Mesodermal cell (in vitro differentiated cells): ENCODE measurements at regions not wholly inside any gene's neighbourhood (a gene's known extent, or its start where the extent isn't known, plus 50 kb on each side); places are given as distances from the start of the nearest gene placed in this dataset.

Source experiments
- H3K27ac ChIP-seq: 2 replicates; pipeline ENCODE4 v1.7.0; 2013; ENCODE audit warnings: mild to moderate bottlenecking, low read depth, low read length, moderate library complexity; ENCODE audit not compliant: severe bottlenecking
- H3K36me3 ChIP-seq: 2 replicates; pipeline ENCODE4 v1.7.1; 2013; ENCODE audit warnings: mild to moderate bottlenecking, low read length, moderate library complexity; ENCODE audit not compliant: control insufficient read depth, insufficient read depth
- H3K4me1 ChIP-seq: one replicate; pipeline ENCODE4 v1.7.1; 2013; ENCODE audit warnings: mild to moderate bottlenecking, low read length; ENCODE audit not compliant: insufficient read depth, control insufficient read depth, poor library complexity, severe bottlenecking
- H3K4me3 ChIP-seq: 2 replicates; pipeline ENCODE4 v1.7.0; 2013; ENCODE audit warnings: low read length, control low read depth, mild to moderate bottlenecking; ENCODE audit not compliant: insufficient read depth, poor library complexity, severe bottlenecking; ENCODE audit errors: extremely low read depth
- H3K9me3 ChIP-seq: 2 replicates; pipeline ENCODE4 v1.7.1; 2013; ENCODE audit warnings: mild to moderate bottlenecking, low read length, moderate library complexity; ENCODE audit not compliant: control insufficient read depth
- WGBS, 2 experiments: methylation state at CpG; one replicate each; pipeline ENCODE4 v1.1.5; 2013; ENCODE audit warnings: missing lambda C conversion rate in 2 of 2; ENCODE audit not compliant: insufficient coverage in 2 of 2; 5-methylcytosine and 5-hydroxymethylcytosine counted together

GRCh38 chr6:80469977-80470376 is 363.5 kb downstream of the BCKDHB start:
- WGBS, 2 experiments, result 77 to 100% methylated on average over 2 of the region's 2 CpGs
- no peak overlapping the region for H3K4me3 ChIP-seq
- H3K9me3 ChIP-seq, result no peaks in the 10 kb centered on the region
- H3K27ac ChIP-seq, result no peak overlapping the region
- H3K36me3 ChIP-seq, result no peaks in the 10 kb centered on the region
- H3K4me1 ChIP-seq, result no peaks in the 10 kb centered on the region

GRCh38 chr6:80468398-80468797 is 361.9 kb downstream of the BCKDHB start:
- Histone ChIP-seq H3K4me3 (no peak overlapping the region), H3K9me3 (no peaks in the 10 kb centered on the region), H3K27ac (no peak overlapping the region), H3K36me3 (no peaks in the 10 kb centered on the region), H3K4me1 (no peaks in the 10 kb centered on the region)
- WGBS, 2 experiments, result no CpG with 5 or more reads among the region's 2 CpGs

- no peaks in the 10 kb centered on the region for H3K9me3 ChIP-seq
- 85 to 100% methylated on average over 1 to 2 of the region's 2 CpGs for WGBS, 2 experiments
- no peaks in the 10 kb centered on the region for H3K4me1 ChIP-seq
- H3K36me3 ChIP-seq, result no peaks in the 10 kb centered on the region
- H3K27ac ChIP-seq, result no peak overlapping the region
- H3K4me3 ChIP-seq, result no peak overlapping the region
Measured at GRCh38 chr6:80467408-80467807, 360.9 kb downstream of the BCKDHB start.

- Histone ChIP-seq H3K36me3 (no peaks in the 10 kb centered on the region), H3K4me1 (no peaks in the 10 kb centered on the region), H3K9me3 (no peaks in the 10 kb centered on the region), H3K4me3 (no peak overlapping the region), H3K27ac (no peak overlapping the region)
- WGBS, 2 experiments, result 100% methylated on average over 1 of the region's 2 CpGs
Measured at GRCh38 chr6:80466981-80467380, 360.5 kb downstream of the BCKDHB start.

GRCh38 chr6:80465513-80465912 is 359.0 kb downstream of the BCKDHB start:
- Histone ChIP-seq H3K4me3 (no peak overlapping the region), H3K9me3 (no peaks in the 10 kb centered on the region), H3K27ac (no peak overlapping the region), H3K36me3 (no peaks in the 10 kb centered on the region), H3K4me1 (no peaks in the 10 kb centered on the region)
- WGBS, 2 experiments, result 80% methylated on average over 1 of the region's 2 CpGs; no CpG with 5 or more reads in 1 of the 2 experiments

- Histone ChIP-seq H3K4me1 (no peaks in the 10 kb centered on the region), H3K27ac (no peak overlapping the region), H3K9me3 (no peaks in the 10 kb centered on the region), H3K4me3 (no peak overlapping the region), H3K36me3 (no peaks in the 10 kb centered on the region)
Measured at GRCh38 chr6:80464901-80465300, 358.4 kb downstream of the BCKDHB start.

- Histone ChIP-seq H3K4me1 (no peaks in the 10 kb centered on the region), H3K9me3 (no peaks in the 10 kb centered on the region), H3K4me3 (no peak overlapping the region), H3K27ac (no peak overlapping the region), H3K36me3 (no peaks in the 10 kb centered on the region)
Measured at GRCh38 chr6:80463197-80463596, 356.7 kb downstream of the BCKDHB start.

GRCh38 chr6:80460257-80460865 is 353.9 kb downstream of the BCKDHB start:
- no CpG with 5 or more reads among the region's 1 CpG for WGBS, 2 experiments
- no peaks in the 10 kb centered on the region for H3K4me1 ChIP-seq
- H3K27ac ChIP-seq, result no peak overlapping the region
- no peaks in the 10 kb centered on the region for H3K9me3 ChIP-seq
- H3K4me3 ChIP-seq, result no peak overlapping the region
- H3K36me3 ChIP-seq, result no peaks in the 10 kb centered on the region

- H3K4me3 ChIP-seq, result no peak overlapping the region
- no peaks in the 10 kb centered on the region for H3K9me3 ChIP-seq
- no peaks in the 10 kb centered on the region for H3K4me1 ChIP-seq
- H3K27ac ChIP-seq, result no peak overlapping the region
- WGBS, 2 experiments, result 87 to 89% methylated on average over 3 of the region's 3 CpGs
- H3K36me3 ChIP-seq, result no peaks in the 10 kb centered on the region
Measured at GRCh38 chr6:80457439-80457933, 351.0 kb downstream of the BCKDHB start.

- H3K9me3 ChIP-seq, result no peaks in the 10 kb centered on the region
- no peaks in the 10 kb centered on the region for H3K36me3 ChIP-seq
- 83 to 100% methylated on average over 1 of the region's 3 CpGs for WGBS, 2 experiments
- H3K27ac ChIP-seq, result no peak overlapping the region
- H3K4me3 ChIP-seq, result no peak overlapping the region
- no peaks in the 10 kb centered on the region for H3K4me1 ChIP-seq
Measured at GRCh38 chr6:80456724-80457438, 350.4 kb downstream of the BCKDHB start.

GRCh38 chr6:80454661-80455365 is 348.3 kb downstream of the BCKDHB start:
- Histone ChIP-seq H3K4me3 (no peak overlapping the region), H3K27ac (no peak overlapping the region), H3K36me3 (no peaks in the 10 kb centered on the region), H3K4me1 (no peaks in the 10 kb centered on the region), H3K9me3 (no peaks in the 10 kb centered on the region)
- 81 to 96% methylated on average over 2 to 3 of the region's 4 CpGs for WGBS, 2 experiments
